Caki2 (cell line): ENCODE measurements at regions not wholly inside any gene's neighbourhood (a gene's known extent, or its start where the extent isn't known, plus 50 kb on each side); places are given as distances from the start of the nearest gene placed in this dataset.
"Not testable (repeated sequence)": the region's sequence is repeated elsewhere in the genome, so short reads cannot be mapped to it uniquely, and the experiment has no call there.

Experiments used
- DNase-seq: peaks from one replicate; pipeline ENCODE4 v3.0.0-alpha.2; 2015; ENCODE audit warnings: low read depth
- in situ Hi-C: cut with HindIII; loops from 2 replicates; pipeline ENCODE4 v1.10.0; 2016; ENCODE audit warnings: low sequenced_read_pairs, low pct_unique_long_range_greater_than_20kb, mixed read lengths

- no peak for DNase-seq
- in situ Hi-C loops, result no loop called here
Observed at GRCh38 chr6:63467247-63467954, 104.9 kb upstream of the LOC128125822 start.

DNA sequence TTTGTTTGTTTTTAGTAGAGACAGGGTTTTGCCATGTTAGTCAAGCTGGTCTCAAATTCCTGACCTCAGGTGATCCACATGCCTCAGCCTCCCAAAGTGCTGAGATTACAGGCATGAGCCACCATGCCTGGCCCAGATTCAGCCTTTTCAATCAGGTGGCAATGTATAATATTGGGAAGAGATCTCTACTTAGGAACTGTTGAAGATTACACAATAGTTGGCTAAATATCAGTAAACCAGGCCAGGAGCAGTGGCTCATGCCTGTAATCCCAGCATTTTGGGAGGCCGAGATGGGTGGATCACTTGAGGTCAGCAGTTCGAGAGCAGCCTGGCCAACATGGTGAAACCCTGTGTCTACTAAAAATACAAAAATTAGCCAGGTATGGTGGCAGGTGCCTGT is 101.1 kb upstream of the LOC128125822 start:
- in situ Hi-C loops, DNase-seq: not testable (repeated sequence)

- in situ Hi-C loops, result no loop called here
- no peak for DNase-seq
Observed at GRCh38 chr6:63471654-63472053, 100.6 kb upstream of the LOC128125822 start.

DNA sequence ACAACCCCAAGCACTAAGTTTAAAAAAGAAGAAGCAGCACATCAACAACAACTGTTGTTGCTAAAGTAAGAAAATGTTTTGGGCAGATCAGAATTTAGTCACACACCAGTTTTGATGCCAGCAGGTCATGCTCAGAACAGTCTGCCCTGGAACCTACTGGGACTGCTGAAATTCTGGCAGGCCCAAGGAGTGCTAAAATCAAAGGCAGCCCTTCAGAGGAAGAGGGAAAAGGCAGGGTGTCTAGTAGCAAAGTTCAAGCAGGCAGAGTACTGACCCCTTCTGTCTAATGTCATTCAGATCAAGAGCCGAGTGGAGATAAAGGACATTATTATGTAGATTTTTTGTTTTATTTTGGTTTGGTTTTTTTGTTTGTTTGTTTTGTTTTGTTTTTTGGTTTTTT is 96.6 kb upstream of the LOC128125822 start:
- DNase-seq, result no peak
- in situ Hi-C loops, result no loop called here

GRCh38 chr6:63476302-63476701 is 96.0 kb upstream of the LOC128125822 start:
- in situ Hi-C loops, result no loop called here
- no peak for DNase-seq

DNA sequence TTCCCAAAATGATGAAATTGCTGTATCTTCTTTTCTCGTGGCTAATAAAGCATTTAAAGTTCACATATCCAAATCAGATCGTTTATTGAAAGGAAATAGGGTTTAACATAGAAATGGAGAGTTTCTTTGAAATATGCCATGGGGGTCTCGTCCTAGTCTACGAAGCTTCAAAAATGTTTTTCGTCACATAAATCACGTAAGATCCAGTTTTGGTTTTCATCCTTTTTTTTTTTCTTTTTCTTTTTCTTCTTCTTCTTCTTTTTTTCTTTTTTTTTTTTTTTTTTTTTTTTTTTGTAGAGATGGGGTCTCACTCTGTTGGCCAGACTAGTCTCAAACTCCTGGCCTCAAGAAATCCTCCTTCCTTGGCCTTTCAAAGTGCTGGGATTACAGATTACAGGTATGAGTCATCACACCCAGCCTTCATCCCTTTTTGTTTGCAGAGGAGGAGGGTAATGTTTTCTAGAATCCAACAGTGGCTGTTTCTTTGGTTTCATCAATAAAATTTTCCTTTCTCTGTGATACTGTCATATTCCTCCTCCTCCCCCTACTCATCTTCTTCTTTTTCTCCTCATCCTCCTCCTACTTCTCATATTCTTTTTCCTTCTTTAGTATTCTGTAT is 94.7 kb upstream of the LOC128125822 start:
- in situ Hi-C loops, result no loop called here

GRCh38 chr6:63478734-63479133 is 93.5 kb upstream of the LOC128125822 start:
- in situ Hi-C loops, result no loop called here
- no peak for DNase-seq

More for the DNA sequence above, 94.7 kb upstream of the LOC128125822 start:
- no peak for DNase-seq

GRCh38 chr6:63486196-63486595 is 86.1 kb upstream of the LOC128125822 start:
- DNase-seq, result no peak
- in situ Hi-C loops, result no loop called here

DNA sequence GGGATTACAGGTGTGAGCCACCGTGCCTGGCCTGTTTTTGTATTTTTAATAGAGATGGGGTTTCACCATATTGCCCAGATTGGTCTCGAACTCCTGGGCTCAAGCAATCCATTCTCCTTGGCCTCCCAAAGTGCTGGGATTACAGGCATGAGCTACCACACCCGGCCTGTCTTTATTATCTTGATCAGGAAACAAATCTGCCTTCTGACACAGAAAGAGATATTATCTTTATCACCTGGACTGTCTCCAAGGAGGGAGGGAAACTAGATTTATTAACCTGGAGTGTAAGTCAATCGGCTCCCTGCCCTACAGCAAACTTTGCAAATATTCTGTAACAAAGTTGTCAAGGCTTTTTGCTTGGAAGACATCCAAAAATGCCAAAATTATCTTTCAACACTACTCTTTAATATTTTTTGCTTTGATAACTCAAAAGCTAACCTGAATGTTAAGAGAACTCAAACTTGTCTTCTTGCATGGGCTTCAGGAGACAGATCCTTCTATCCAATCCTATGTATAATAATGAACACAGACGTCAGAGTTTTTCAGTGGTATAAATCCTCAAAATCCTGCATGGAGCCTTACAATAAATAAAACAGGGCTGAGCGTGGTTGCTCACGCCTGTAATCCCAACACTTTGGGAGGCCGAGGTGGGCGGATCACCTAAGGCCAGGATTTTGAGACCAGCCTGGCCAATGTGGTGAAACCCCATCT is 85.0 kb upstream of the LOC128125822 start:
- peak; percentile 10 for DNase-seq
- in situ Hi-C loops, result no loop called here

- in situ Hi-C loops, result no loop called here
- DNase-seq, result no peak
Observed at GRCh38 chr6:63491119-63491518, 81.2 kb upstream of the LOC128125822 start.

DNA sequence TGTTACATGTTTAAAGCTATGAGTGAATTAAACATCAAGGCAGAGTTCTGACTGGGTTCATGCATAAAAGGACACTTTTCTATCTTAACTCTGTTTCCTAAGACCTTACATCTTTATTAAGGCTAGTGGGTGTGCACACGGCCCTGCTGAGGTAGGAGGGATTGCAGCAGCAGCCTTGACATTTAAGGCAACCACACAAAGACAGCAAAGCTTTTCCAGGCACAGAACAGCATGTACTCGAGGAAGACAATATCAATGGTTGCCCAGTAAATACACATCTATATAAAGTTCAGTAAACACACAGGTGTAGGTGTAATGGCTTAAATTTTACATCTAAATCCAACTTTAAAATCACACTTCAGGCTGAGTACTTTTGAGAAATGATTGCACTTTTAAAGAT is 79.8 kb upstream of the LOC128125822 start:
- in situ Hi-C loops, result no loop called here
- DNase-seq, result no peak

DNA sequence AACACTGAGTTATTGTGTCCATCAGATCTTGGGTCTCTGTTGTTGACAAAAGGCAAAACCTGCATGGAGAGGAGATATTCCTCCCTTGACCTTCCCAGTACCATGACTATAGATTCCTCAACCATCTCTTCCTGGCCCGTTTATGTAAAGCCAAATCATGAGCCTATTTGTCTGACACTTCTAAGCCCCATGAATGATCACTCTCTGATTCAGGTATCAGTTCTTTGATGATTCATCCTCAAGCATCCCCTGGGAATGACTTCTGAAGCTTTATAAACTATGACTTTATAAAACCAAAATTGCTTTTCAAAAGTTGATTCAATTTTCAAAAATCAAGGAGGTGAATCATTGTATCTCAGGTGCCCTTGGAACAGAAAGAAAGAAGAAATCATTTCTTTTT is 78.7 kb upstream of the LOC128125822 start:
- in situ Hi-C loops, result no loop called here
- DNase-seq, result no peak

GRCh38 chr6:63496361-63496804 is 75.9 kb upstream of the LOC128125822 start:
- in situ Hi-C loops, result no loop called here
- DNase-seq, result no peak

DNA sequence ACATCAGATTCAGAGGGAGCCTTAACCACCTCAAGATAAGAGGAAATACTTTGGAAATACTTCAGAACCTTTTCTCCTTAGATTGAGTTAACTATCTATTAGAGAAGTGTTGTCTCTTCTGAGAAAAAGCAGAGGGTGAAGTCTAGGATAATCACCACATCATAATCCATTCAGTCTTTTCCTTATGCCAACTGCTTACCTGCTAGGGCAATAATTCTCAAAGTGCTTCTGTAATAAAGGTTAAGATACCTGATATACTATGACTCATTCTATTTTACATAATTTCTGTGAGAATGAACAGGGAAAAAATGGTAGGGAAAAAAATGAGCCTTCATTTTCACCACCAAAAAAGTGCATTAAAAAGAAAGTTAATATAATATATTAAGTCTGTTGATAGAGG is 70.1 kb upstream of the LOC128125822 start:
- DNase-seq, result no peak
- in situ Hi-C loops, result no loop called here

- in situ Hi-C loops, result no loop called here
- no peak for DNase-seq
Observed at GRCh38 chr6:63503199-63503598, 69.1 kb upstream of the LOC128125822 start.

- in situ Hi-C loops, result no loop called here
- peak; percentile 84 for DNase-seq
Observed at GRCh38 chr6:63504777-63505384, 67.4 kb upstream of the LOC128125822 start.

- in situ Hi-C loops, result no loop called here
- no peak for DNase-seq
Observed at GRCh38 chr6:63507096-63507495, 65.2 kb upstream of the LOC128125822 start.

- peak; percentile 87 for DNase-seq
- in situ Hi-C loops, result no loop called here
Observed at GRCh38 chr6:63509652-63510352, 62.5 kb upstream of the LOC128125822 start.

DNA sequence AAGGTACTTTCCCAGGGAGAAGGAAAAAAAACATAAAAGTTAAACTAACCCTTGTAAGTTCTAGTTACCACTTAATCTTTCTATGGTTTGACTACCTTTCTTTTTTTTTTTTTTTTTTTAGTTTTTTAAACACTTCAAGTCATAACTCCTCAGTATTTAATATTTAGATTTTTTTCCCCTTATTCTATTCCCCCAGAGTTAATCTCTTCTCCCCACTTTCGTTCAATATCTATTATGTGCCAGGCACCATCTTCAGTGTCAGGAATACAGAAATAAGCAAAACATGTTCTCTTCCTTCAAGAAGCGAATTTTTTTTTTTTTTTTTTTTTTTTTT is 62.0 kb upstream of the LOC128125822 start:
- in situ Hi-C loops, result no loop called here
- DNase-seq, result no peak
